SK-N-SH (cell line): ENCODE measurements at regions not wholly inside any gene's neighbourhood (a gene's known extent, or its start where the extent isn't known, plus 50 kb on each side); places are given as distances from the start of the nearest gene placed in this dataset.

Experiments used
- GABPA ChIP-seq: IDR thresholded peaks from 2 replicates; pipeline ENCODE4 v1.4.0; 2012; ENCODE audit warnings: low read depth, mild to moderate bottlenecking
- RCOR1 ChIP-seq: fragments of 150-350 bp; IDR thresholded peaks from 2 replicates; pipeline ENCODE4 v1.6.1; 2017; ENCODE audit warnings: antibody characterized with exemption, low read length
- SIN3A ChIP-seq: IDR thresholded peaks from 2 replicates; pipeline ENCODE4 v1.6.1; 2012; ENCODE audit warnings: low read depth, mild to moderate bottlenecking, low read length, moderate library complexity, borderline replicate concordance
- TAF1 ChIP-seq: IDR thresholded peaks from 2 replicates; pipeline ENCODE4 v1.6.1; 2012; ENCODE audit warnings: low read depth, mild to moderate bottlenecking, low read length, moderate library complexity, borderline replicate concordance
- TCF12 ChIP-seq: IDR thresholded peaks from 2 replicates; pipeline ENCODE4 v1.4.0; 2012
- TF ChIP-seq, protein P1 (sequence below): fragments of 200-600 bp; sonication (generic); IDR thresholded peaks from 2 replicates; pipeline ENCODE4 v1.6.1; 2017; ENCODE audit warnings: antibody characterized with exemption, mild to moderate bottlenecking, moderate library complexity
- TF ChIP-seq, protein P2 (sequence below): fragments of 150-350 bp; IDR thresholded peaks from 2 replicates; pipeline ENCODE4 v1.6.1; 2017; ENCODE audit warnings: antibody characterized with exemption, low read length, low read depth, borderline replicate concordance
- TF ChIP-seq, protein P3 (sequence below): fragments of 150-350 bp; IDR thresholded peaks from 2 replicates; pipeline ENCODE4 v1.6.1; 2016; ENCODE audit warnings: mild to moderate bottlenecking, low read depth, low read length
- TF ChIP-seq, protein P4 (sequence below): IDR thresholded peaks from 2 replicates; pipeline ENCODE4; 2012

DNA sequence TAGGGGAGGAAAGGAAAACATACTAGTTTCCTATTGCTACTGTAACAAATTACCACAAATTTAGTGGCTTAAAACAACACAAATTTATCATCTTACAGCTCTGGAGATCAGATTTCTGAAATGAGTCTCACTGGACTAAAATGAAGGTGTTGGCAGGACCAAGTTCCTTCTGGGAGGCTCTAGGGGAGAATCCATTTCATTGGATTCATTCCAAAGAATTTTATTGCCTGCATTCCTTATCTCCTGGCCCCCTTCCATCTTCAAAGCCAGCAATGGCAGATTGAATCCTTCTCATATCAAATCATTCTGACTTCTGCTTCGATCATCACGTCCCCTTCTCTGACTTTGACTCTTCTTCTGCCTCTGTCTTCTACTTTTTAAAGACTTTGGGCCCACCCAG is 250.9 kb downstream of the IRS1 start:
- TF ChIP-seq, protein P1, sequence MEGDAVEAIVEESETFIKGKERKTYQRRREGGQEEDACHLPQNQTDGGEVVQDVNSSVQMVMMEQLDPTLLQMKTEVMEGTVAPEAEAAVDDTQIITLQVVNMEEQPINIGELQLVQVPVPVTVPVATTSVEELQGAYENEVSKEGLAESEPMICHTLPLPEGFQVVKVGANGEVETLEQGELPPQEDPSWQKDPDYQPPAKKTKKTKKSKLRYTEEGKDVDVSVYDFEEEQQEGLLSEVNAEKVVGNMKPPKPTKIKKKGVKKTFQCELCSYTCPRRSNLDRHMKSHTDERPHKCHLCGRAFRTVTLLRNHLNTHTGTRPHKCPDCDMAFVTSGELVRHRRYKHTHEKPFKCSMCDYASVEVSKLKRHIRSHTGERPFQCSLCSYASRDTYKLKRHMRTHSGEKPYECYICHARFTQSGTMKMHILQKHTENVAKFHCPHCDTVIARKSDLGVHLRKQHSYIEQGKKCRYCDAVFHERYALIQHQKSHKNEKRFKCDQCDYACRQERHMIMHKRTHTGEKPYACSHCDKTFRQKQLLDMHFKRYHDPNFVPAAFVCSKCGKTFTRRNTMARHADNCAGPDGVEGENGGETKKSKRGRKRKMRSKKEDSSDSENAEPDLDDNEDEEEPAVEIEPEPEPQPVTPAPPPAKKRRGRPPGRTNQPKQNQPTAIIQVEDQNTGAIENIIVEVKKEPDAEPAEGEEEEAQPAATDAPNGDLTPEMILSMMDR: no peak
- TF ChIP-seq TAF1: no peak
- peak; percentile 31; the same call in 1 of the 2 replicates for TF ChIP-seq TCF12
- TF ChIP-seq RCOR1: no peak
- TF ChIP-seq, protein P2, sequence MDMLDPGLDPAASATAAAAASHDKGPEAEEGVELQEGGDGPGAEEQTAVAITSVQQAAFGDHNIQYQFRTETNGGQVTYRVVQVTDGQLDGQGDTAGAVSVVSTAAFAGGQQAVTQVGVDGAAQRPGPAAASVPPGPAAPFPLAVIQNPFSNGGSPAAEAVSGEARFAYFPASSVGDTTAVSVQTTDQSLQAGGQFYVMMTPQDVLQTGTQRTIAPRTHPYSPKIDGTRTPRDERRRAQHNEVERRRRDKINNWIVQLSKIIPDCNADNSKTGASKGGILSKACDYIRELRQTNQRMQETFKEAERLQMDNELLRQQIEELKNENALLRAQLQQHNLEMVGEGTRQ: no peak
- TF ChIP-seq, protein P3, sequence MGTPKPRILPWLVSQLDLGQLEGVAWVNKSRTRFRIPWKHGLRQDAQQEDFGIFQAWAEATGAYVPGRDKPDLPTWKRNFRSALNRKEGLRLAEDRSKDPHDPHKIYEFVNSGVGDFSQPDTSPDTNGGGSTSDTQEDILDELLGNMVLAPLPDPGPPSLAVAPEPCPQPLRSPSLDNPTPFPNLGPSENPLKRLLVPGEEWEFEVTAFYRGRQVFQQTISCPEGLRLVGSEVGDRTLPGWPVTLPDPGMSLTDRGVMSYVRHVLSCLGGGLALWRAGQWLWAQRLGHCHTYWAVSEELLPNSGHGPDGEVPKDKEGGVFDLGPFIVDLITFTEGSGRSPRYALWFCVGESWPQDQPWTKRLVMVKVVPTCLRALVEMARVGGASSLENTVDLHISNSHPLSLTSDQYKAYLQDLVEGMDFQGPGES: no peak
- TF ChIP-seq, protein P4, sequence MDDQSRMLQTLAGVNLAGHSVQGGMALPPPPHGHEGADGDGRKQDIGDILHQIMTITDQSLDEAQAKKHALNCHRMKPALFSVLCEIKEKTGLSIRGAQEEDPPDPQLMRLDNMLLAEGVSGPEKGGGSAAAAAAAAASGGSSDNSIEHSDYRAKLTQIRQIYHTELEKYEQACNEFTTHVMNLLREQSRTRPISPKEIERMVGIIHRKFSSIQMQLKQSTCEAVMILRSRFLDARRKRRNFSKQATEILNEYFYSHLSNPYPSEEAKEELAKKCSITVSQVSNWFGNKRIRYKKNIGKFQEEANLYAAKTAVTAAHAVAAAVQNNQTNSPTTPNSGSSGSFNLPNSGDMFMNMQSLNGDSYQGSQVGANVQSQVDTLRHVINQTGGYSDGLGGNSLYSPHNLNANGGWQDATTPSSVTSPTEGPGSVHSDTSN: no peak
- no peak for TF ChIP-seq GABPA
- no peak for TF ChIP-seq SIN3A
